GM19240 (cell line): ENCODE measurements at regions not wholly inside any gene's neighbourhood (a gene's known extent, or its start where the extent isn't known, plus 50 kb on each side); places are given as distances from the start of the nearest gene placed in this dataset.

ENCODE experiments used
- DNase-seq: peaks from one replicate; pipeline ENCODE4 v3.0.0; 2011; ENCODE audit warnings: low spot score; ENCODE audit not compliant: insufficient read length

DNA sequence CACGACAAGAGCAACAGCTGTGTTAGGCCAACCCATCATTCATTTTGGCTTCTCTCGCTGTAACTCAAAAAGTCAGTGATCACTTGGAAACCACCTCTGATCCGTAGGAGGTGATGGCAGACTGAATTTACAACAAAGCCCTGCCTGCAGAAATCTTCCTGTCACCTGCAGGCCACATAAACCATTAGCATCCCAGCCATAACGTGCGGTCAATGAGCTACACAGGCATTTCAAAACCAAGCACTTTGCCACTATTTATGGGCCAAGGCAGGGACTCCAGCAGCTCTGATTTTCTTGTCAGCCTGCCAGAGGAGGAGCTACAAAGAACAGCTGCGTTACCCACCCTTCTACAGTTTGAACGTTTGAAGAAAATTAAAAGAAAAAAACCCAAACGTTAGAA is 228.1 kb upstream of the PPARGC1A start:
- DNase-seq: no peak

- no peak for DNase-seq
Measured at GRCh38 chr4:24116107-24116506, 226.3 kb upstream of the PPARGC1A start.

GRCh38 chr4:24114919-24115500 is 225.2 kb upstream of the PPARGC1A start:
- no peak for DNase-seq

DNA sequence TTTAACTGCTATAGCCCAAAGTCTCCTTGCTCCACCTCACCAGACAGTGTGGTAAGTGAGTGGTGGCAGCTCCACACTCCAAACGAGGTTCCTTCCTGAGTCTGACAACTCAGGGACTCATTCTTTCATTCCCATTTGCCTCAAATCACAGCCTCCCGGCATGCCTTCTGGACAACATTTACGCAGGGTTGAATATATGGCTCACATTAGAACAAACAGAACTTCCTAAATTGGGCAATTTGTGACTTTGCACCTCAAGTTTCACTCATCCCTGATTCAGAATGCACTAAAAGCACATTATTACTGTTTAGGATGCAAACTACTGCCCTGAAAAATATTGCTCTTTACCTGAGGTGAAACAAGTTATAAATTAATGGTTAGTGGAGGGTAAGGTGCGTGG is 224.6 kb upstream of the PPARGC1A start:
- no peak for DNase-seq

- no peak for DNase-seq
Measured at GRCh38 chr4:24112466-24112865, 222.6 kb upstream of the PPARGC1A start.

DNA sequence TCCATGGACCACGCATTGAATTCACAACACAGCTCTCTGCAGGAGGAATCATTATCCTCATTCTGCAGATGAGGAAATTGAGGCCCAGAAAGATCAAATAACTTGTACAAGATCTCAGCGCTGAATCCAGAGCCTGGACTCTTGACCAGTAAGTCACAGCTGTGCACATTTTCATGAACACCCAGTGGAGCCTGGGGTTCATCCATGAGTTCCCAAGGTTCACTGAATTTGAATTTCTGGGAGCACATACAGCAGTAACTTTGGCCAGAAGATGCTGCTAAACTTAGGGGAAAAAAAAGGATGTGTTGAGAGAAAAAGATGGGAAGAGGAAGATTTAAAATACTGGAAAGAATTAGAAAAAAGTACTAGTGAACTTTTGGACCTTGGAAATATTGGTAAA is 218.7 kb upstream of the PPARGC1A start:
- DNase-seq: no peak

GRCh38 chr4:24105327-24106038 is 215.6 kb upstream of the PPARGC1A start:
- no peak for DNase-seq

- no peak for DNase-seq
Measured at GRCh38 chr4:24104158-24104565, 214.3 kb upstream of the PPARGC1A start.

DNA sequence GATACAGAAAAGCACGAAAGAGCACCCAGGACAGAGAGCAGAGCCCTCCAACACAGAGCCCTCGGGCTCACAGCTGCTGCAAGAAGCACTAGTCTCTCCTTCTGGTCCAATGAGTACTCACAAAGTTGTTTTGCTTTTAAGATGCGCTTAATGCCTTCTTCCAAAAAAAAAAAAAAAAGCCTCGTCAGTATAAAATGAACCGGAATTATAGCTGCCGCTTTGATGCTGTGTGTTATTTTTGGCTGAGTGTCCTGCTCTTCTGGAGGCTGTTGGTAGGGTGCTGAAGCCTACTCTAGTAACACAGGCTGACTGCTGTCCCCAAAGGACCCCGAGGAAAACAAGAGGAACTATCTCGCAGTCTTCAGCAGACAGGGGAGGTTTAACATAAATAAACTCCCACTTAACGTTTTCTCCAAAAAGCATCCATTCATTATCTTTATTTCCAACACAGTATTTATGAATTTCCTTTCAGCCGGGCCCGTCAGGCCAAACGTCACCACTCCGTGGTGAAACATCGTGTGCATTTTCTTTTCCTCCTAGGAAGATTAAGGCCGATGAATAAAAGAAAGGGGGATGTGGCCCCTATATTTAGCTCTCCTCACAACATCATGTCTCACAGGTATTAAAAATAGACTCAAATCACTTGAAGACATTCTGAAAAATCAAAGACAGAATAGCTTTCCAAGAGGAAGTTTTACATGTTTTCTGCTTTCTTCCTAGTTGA is 213.7 kb upstream of the PPARGC1A start:
- DNase-seq: no peak

- DNase-seq: no peak
Measured at GRCh38 chr4:24102621-24103020, 212.8 kb upstream of the PPARGC1A start.

DNA sequence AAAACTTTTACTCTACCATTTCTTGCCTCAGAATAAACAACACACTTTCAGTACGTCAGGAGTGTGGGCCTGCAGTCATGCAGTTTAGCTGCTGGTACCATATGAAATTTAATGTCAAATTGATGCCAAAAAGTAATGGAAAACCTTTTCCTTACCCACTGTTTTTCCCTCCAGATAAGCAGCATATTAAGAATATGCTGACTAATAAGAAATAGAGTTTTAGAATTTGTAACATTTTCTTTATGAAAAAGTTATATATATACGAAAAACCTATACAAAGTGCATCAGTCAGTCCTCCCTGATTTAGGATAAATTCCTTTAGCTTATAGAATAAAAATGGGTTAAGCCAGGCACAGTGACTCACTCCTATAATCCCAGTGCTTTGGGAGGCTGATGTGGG is 206.8 kb upstream of the PPARGC1A start:
- DNase-seq: no peak

DNA sequence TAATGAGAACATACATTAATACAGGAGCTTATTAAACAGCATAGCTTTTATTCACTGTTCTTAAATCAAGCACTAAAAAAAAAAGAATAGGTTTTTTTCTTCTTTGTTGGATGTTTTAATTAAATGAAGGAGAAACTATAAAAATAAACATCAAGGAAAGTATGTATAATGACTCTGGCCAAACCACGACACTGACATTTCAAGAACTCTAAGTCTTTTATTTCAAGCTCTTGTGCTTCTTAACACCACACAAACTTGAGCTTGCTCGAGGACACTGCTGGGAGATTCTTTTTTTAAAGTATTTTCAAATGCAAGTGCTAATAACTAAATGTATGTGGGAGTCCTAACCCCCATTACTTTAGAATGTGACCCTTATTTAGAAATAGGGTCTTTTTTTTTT is 204.9 kb upstream of the PPARGC1A start:
- no peak for DNase-seq

- no peak for DNase-seq
Measured at GRCh38 chr4:24093446-24093845, 203.6 kb upstream of the PPARGC1A start.

DNA sequence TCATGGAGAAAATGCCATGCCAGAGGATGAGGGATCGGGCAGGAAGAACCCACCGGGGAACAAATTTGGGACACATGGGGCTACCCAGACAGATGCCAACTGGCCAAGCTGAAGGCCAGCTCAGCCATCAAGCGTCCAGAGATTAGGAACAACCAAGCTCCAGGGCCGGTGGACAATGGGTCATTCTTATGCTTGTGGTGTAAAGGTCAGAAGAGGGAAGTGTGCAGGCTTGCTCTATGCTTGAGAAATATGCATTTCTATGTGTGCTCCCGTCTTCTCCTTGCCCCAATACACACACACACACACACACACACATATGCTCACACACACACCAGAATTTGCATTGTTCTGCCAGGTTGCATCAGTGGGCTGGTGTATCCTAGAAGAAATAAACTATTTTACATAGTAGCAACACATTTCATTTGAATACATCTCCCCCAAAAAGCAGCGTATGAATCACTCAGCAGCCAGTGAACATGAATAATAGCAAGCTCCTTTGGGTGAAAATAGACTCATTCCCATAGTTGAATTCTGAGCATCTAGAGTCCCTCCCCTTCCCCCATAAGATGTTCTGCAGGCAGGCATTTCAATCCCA is 201.9 kb upstream of the PPARGC1A start:
- no peak for DNase-seq

- DNase-seq: no peak
Measured at GRCh38 chr4:24089851-24090534, 200.1 kb upstream of the PPARGC1A start.

DNA sequence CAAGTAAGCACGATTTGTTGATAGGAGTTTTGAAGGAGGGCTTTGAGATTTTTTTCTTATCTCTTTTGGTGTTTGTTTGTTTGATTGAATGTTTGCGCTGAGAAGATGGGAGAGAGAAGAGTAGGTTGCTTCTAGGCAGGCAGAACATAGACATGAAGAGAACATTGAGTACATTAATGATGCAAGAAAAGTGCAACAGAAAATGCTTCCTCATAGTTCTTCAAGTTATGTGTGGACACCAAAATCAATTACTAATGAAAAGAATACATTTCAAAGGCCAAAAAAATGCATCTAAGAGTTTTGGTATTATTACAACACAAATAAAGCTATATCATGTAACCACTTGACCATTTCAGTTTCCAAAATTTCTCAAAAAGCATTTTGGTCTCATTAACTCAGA is 191.0 kb upstream of the PPARGC1A start:
- DNase-seq: no peak

- no peak for DNase-seq
Measured at GRCh38 chr4:24078347-24078962, 188.6 kb upstream of the PPARGC1A start.

- no peak for DNase-seq
Measured at GRCh38 chr4:24076811-24077210, 187.0 kb upstream of the PPARGC1A start.

GRCh38 chr4:24073948-24074347 is 184.1 kb upstream of the PPARGC1A start:
- no peak for DNase-seq

GRCh38 chr4:24071612-24072372 is 181.9 kb upstream of the PPARGC1A start:
- no peak for DNase-seq

DNA sequence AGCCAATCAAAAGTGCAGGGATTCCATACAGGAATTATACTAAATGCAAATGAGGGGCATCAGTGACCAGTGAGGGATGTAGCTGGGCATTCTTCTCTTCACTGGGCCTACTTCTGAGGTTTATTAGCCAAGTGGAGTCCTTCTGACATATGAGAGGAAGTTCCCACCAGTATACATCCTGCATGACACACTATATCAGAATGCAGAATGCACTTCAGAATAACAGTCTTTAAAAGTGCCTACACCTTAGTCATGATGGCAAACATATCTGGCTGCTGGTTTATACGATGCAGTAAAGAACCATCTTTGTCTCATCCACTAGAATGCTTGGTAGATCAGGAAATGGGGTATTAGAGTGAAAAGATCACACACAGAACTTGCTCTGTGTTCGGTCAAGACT is 180.3 kb upstream of the PPARGC1A start:
- no peak for DNase-seq
